Transverse colon (tissue), 4 donors: ENCODE measurements at regions not wholly inside any gene's neighbourhood (a gene's known extent, or its start where the extent isn't known, plus 50 kb on each side); places are given as distances from the start of the nearest gene placed in this dataset.

ENCODE experiments used
- CTCF ChIP-seq, 5 experiments: fragments of 200-600 bp in 3 of 5; fragments of 450-650 bp in 2 of 5; sonication (generic) in 3 of 5; IDR thresholded peaks; 1 replicate in 2 of 5; 2 replicates in 3 of 5; pipeline ENCODE4 v1.5.1; 2016 to 2017; ENCODE audit warnings: antibody characterized with exemption in 5 of 5, inconsistent platforms in 3 of 5, mild to moderate bottlenecking in 2 of 5, moderate library complexity in 1 of 5
- POLR2AphosphoS5 ChIP-seq, 3 donors: sonication (generic); formaldehyde crosslinking; IDR thresholded peaks; one replicate each; pipeline ENCODE4 v1.6.1; 2016; ENCODE audit warnings: antibody characterized with exemption in 3 of 3

DNA sequence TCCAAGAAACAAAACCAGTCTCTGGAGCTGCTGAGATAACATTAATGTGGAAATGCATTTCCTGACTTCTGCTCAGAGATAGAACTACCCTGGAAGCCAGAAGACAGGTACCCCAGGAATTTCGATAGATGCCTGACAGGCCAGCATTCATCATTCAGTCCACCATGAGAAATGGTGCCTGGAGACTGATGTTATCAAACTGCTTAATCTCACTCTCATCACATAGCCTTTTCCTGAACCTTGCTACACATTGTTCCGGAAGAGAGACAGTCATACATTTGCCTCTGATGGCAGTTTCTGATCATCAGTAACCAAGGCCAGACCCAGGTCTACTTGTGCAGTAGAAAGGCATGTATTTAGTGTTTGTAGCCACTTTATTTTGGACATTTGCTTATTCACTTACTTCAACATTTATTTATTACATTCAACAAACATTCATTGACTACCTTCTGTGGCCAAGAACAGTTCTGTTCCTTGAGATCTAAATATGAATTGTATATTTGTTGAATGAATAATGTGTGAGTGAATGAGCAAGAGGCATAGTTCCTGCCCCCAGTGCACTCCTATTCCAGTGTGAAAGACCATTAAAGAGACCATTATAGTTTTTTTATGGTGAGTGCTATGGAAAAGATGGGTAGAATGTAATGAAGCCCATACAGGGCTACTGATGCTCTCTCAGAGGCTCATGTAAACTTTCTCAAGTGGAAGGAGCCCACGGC, 485.7 kb downstream of the NUF2 start:
- TF ChIP-seq CTCF (IDR thresholded peaks at IDR 0.05) (no peak), POLR2AphosphoS5 (IDR thresholded peaks at IDR 0.05) (no peak)
